ENCODE measurements at regions not wholly inside any gene's neighbourhood (a gene's known extent, or its start where the extent isn't known, plus 50 kb on each side); places are given as distances from the start of the nearest gene placed in this dataset.

- Mint-ChIP-seq H3K4me1 (ENCODE audit: low read depth) (peaks cover 63% of the 10 kb centered on the region), H3K27me3 (ENCODE audit: low read depth) (peaks cover 6% of the 10 kb centered on the region), H3K4me3 (ENCODE audit: unreplicated experiment) (no peak overlapping the region), H3K27ac (ENCODE audit: unreplicated experiment) (no peak overlapping the region), H3K9me3 (ENCODE audit: low read depth) (peaks cover 5% of the 10 kb centered on the region), H3K36me3 (ENCODE audit: low read depth) (peaks cover 1% of the 10 kb centered on the region)
- no peak for TF ChIP-seq CTCF (IDR thresholded peaks at IDR 0.05)
- DNase-seq (ENCODE audit: low spot score): no peak
Observed at GRCh38 chr6:44670146-44670545, 282.6 kb downstream of the CDC5L start.

GRCh38 chr6:44671333-44671732 is 283.8 kb downstream of the CDC5L start:
- Mint-ChIP-seq H3K36me3 (ENCODE audit: low read depth) (peaks cover 1% of the 10 kb centered on the region), H3K4me3 (ENCODE audit: unreplicated experiment) (no peak overlapping the region), H3K27me3 (ENCODE audit: low read depth) (peaks cover 6% of the 10 kb centered on the region), H3K27ac (ENCODE audit: unreplicated experiment) (no peak overlapping the region), H3K4me1 (ENCODE audit: low read depth) (peaks cover 51% of the 10 kb centered on the region), H3K9me3 (ENCODE audit: low read depth) (peaks cover 5% of the 10 kb centered on the region)
- DNase-seq (ENCODE audit: low spot score): no peak
- no peak for TF ChIP-seq CTCF (IDR thresholded peaks at IDR 0.05)

GRCh38 chr6:44672086-44672485 is 284.6 kb downstream of the CDC5L start:
- H3K36me3 Mint-ChIP-seq (ENCODE audit: low read depth): peaks cover 1% of the 10 kb centered on the region
- peaks cover 43% of the 10 kb centered on the region for H3K4me1 Mint-ChIP-seq (ENCODE audit: low read depth)
- peaks cover 6% of the 10 kb centered on the region for H3K27me3 Mint-ChIP-seq (ENCODE audit: low read depth)
- no peak for TF ChIP-seq CTCF (IDR thresholded peaks at IDR 0.05)
- peaks cover 5% of the 10 kb centered on the region for H3K9me3 Mint-ChIP-seq (ENCODE audit: low read depth)
- H3K27ac Mint-ChIP-seq (ENCODE audit: unreplicated experiment): no peak overlapping the region
- DNase-seq (ENCODE audit: low spot score): no peak
- H3K4me3 Mint-ChIP-seq (ENCODE audit: unreplicated experiment): no peak overlapping the region

GRCh38 chr6:44672841-44673240 is 285.3 kb downstream of the CDC5L start:
- peaks cover 36% of the 10 kb centered on the region for H3K4me1 Mint-ChIP-seq (ENCODE audit: low read depth)
- no peak overlapping the region for H3K27ac Mint-ChIP-seq (ENCODE audit: unreplicated experiment)
- H3K4me3 Mint-ChIP-seq (ENCODE audit: unreplicated experiment): no peak overlapping the region
- peaks cover 6% of the 10 kb centered on the region for H3K27me3 Mint-ChIP-seq (ENCODE audit: low read depth)
- peaks cover 5% of the 10 kb centered on the region for H3K9me3 Mint-ChIP-seq (ENCODE audit: low read depth)
- no peak for TF ChIP-seq CTCF (IDR thresholded peaks at IDR 0.05)
- DNase-seq (ENCODE audit: low spot score): no peak
- peaks cover 1% of the 10 kb centered on the region for H3K36me3 Mint-ChIP-seq (ENCODE audit: low read depth)

GRCh38 chr6:44674226-44675155 is 287.0 kb downstream of the CDC5L start:
- Mint-ChIP-seq H3K4me3 (ENCODE audit: unreplicated experiment) (no peak overlapping the region), H3K27ac (ENCODE audit: unreplicated experiment) (no peak overlapping the region), H3K36me3 (ENCODE audit: low read depth) (peaks cover 1% of the 10 kb centered on the region), H3K9me3 (ENCODE audit: low read depth) (peaks cover 5% of the 10 kb centered on the region), H3K27me3 (ENCODE audit: low read depth) (peaks cover 6% of the 10 kb centered on the region), H3K4me1 (ENCODE audit: low read depth) (peaks cover 21% of the 10 kb centered on the region)
- no peak for DNase-seq (ENCODE audit: low spot score)
- TF ChIP-seq CTCF (IDR thresholded peaks at IDR 0.05): no peak

Measured in chondrocyte (in vitro differentiated cells).